ENCODE measurements at regions not wholly inside any gene's neighbourhood (a gene's known extent, or its start where the extent isn't known, plus 50 kb on each side); places are given as distances from the start of the nearest gene placed in this dataset.

GRCh38 chr10:6803427-6803783 is 223.3 kb upstream of the PRKCQ start:
- H3K36me3 Mint-ChIP-seq: peaks cover 73% of the 10 kb centered on the region
- peaks cover 25% of the 10 kb centered on the region for H3K9me3 Mint-ChIP-seq
- ChIA-PET CTCF (interaction anchor here (0.9 kb wide), 1 partner anchor 13 kb away, joined by 3 read pairs; no protein-coding TSS in a partner anchor), POLR2A (interaction anchor here (0.6 kb wide), 1 partner anchor 10 kb away, joined by 4 read pairs; no protein-coding TSS in a partner anchor)
- H3K27me3 Mint-ChIP-seq (ENCODE audit: low read depth): no peaks in the 10 kb centered on the region; the same call in 1 of the 2 replicates
- H3K4me3 Mint-ChIP-seq: peak overlapping the region; percentile 98
- peak; percentile 83 for ATAC-seq
- DNase-seq (ENCODE audit: low spot score): no peak
- TF ChIP-seq EMX1 (CRISPR knock-in tag; IDR thresholded peaks at IDR 0.05) (no peak), IRF2 (CRISPR knock-in tag; IDR thresholded peaks at IDR 0.05; ENCODE audit: borderline replicate concordance, low read depth) (no peak), TEAD1 (CRISPR knock-in tag; IDR thresholded peaks at IDR 0.05) (peak; percentile 22; the same call in 1 of the 2 replicates), ZNF232 (CRISPR knock-in tag; IDR thresholded peaks at IDR 0.05) (no peak), SP1 (CRISPR knock-in tag; conservative IDR thresholded peaks at IDR 0.05) (no peak)
- H3K27ac Mint-ChIP-seq: peak overlapping the region; percentile 99
- peaks cover 31% of the 10 kb centered on the region for H3K4me1 Mint-ChIP-seq

- H3K4me3 Mint-ChIP-seq: peak overlapping the region; percentile 98
- ChIA-PET POLR2A (interaction anchor here (0.6 kb wide), 1 partner anchor 9 kb away, joined by 4 read pairs; no protein-coding TSS in a partner anchor), CTCF (interaction anchor here (0.9 kb wide), 1 partner anchor 14 kb away, joined by 3 read pairs; no protein-coding TSS in a partner anchor)
- peaks cover 76% of the 10 kb centered on the region for H3K36me3 Mint-ChIP-seq
- no peak for TF ChIP-seq ZNF416 (CRISPR knock-in tag; IDR thresholded peaks at IDR 0.05)
- TF ChIP-seq ZNF396 (CRISPR knock-in tag; IDR thresholded peaks at IDR 0.05; ENCODE audit: borderline replicate concordance): no peak
- peaks cover 33% of the 10 kb centered on the region for H3K4me1 Mint-ChIP-seq
- DNase-seq (ENCODE audit: low spot score) (no peak), ATAC-seq (peak; percentile 86)
- no peaks in the 10 kb centered on the region; the same call in 1 of the 2 replicates for H3K27me3 Mint-ChIP-seq (ENCODE audit: low read depth)
- peak overlapping the region; percentile 99 for H3K27ac Mint-ChIP-seq
- peaks cover 25% of the 10 kb centered on the region for H3K9me3 Mint-ChIP-seq
Observed at GRCh38 chr10:6802759-6803426, 222.8 kb upstream of the PRKCQ start.

- Mint-ChIP-seq H3K27ac (peak overlapping the region; percentile 97), H3K36me3 (peaks cover 79% of the 10 kb centered on the region), H3K4me3 (peak overlapping the region; percentile 65), H3K9me3 (peaks cover 2% of the 10 kb centered on the region), H3K27me3 (ENCODE audit: low read depth) (no peaks in the 10 kb centered on the region), H3K4me1 (peaks cover 66% of the 10 kb centered on the region)
- ATAC-seq (peak; percentile 79), DNase-seq (ENCODE audit: low spot score) (peak; percentile 63)
- TF ChIP-seq CREB1 (CRISPR knock-in tag; IDR thresholded peaks at IDR 0.05) (no peak), AR (CRISPR knock-in tag; IDR thresholded peaks at IDR 0.05) (peak; percentile 82), PRRX2 (CRISPR knock-in tag; IDR thresholded peaks at IDR 0.05) (peak; percentile 39; the same call in 1 of the 2 replicates), HMGA2 (CRISPR knock-in tag; IDR thresholded peaks at IDR 0.05) (no peak), ZNF416 (CRISPR knock-in tag; IDR thresholded peaks at IDR 0.05) (0 out of 2 replicates have a peak, but pooled peaks have one; percentile 16), ELF4 (CRISPR knock-in tag; IDR thresholded peaks at IDR 0.05; ENCODE audit: low read depth) (no peak), ZNF671 (CRISPR knock-in tag; IDR thresholded peaks at IDR 0.05) (peak; percentile 1; the same call in 1 of the 2 replicates), ZNF425 (CRISPR knock-in tag; conservative IDR thresholded peaks at IDR 0.05) (peak; percentile 61; the same call in 1 of the 2 replicates), IRF2 (CRISPR knock-in tag; IDR thresholded peaks at IDR 0.05; ENCODE audit: borderline replicate concordance, low read depth) (no peak), NFYB (CRISPR knock-in tag; conservative IDR thresholded peaks at IDR 0.05; ENCODE audit: low read depth) (peak; percentile 47; the same call in 1 of the 2 replicates), EMX1 (CRISPR knock-in tag; IDR thresholded peaks at IDR 0.05) (0 out of 2 replicates have a peak, but pooled peaks have one; percentile 7)
- ChIA-PET CTCF (no interaction called here), POLR2A (no interaction called here)
Observed at GRCh38 chr10:6796231-6796630, 216.2 kb upstream of the PRKCQ start.
